ENCODE measurements at regions not wholly inside any gene's neighbourhood (a gene's known extent, or its start where the extent isn't known, plus 50 kb on each side); places are given as distances from the start of the nearest gene placed in this dataset.

DNA sequence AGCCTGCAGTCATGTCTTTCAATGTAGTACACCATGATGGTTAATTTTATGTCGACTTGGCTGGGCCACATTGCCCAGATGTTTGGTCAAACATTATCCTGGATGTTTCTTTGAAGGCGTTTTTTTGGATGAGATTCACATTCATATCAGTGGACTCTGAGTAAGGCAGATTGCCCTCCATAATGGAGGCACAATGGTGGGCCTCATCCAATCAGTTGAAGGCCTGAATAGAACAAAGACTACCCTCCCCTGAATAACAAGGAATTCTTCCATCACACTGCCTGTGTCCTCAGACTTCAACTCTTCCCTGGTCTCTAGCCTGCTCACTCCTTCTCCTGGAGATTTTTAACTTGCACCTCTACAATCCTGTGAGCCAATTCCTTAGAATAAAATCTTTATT is 83.8 kb upstream of the CHL1 start:
- no peaks in the 10 kb centered on the region for H3K27me3 ChIP-seq (ENCODE audit: insufficient read depth, insufficient read length)
- no peak overlapping the region for H3K9ac ChIP-seq (ENCODE audit: insufficient read length, low read depth)

DNA sequence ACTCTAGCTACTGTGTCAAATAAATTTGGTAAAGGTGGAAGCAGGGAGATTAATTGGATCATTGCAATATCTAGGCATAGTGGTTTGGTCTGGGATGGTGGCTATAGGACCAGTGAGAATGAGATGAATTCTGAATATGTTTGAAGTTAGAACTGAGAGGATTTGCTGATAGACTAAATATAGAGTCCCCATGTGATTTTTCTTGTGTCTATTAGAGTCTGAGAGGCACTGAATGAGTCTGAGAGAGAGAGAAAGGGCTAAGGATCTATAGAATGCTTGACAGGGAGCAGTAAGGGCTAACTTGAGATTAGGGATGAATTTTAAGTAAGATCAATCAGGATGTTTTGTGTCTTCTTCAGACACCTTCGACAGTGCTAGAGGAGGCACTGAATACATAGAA is 77.9 kb upstream of the CHL1 start:
- Histone ChIP-seq H3K9me3 (ENCODE audit: insufficient read depth, low read length) (no peaks in the 10 kb centered on the region), H3K27me3 (ENCODE audit: insufficient read depth, insufficient read length) (no peaks in the 10 kb centered on the region), H3K4me3 (ENCODE audit: insufficient read length, low read depth) (no peak overlapping the region), H3K9ac (ENCODE audit: insufficient read length, low read depth) (no peak overlapping the region), H3K4me1 (ENCODE audit: insufficient read depth, insufficient read length) (no peaks in the 10 kb centered on the region), H3K36me3 (ENCODE audit: insufficient read depth, insufficient read length, low read length) (no peaks in the 10 kb centered on the region)
- TF ChIP-seq SUZ12 (IDR thresholded peaks at IDR 0.05; ENCODE audit: extremely low read depth, insufficient read depth, insufficient read length) (no peak), YY1 (IDR thresholded peaks at IDR 0.05; ENCODE audit: insufficient read depth, insufficient read length) (no peak), ZNF274 (IDR thresholded peaks at IDR 0.05; ENCODE audit: low read depth, low read length) (no peak)
- no peak for DNase-seq (ENCODE audit: low read depth, low spot score)

More for the DNA sequence above, 83.8 kb upstream of the CHL1 start:
- Histone ChIP-seq H3K4me1 (ENCODE audit: insufficient read depth, insufficient read length) (no peaks in the 10 kb centered on the region), H3K9me3 (ENCODE audit: insufficient read depth, low read length) (no peaks in the 10 kb centered on the region), H3K36me3 (ENCODE audit: insufficient read depth, insufficient read length, low read length) (no peaks in the 10 kb centered on the region), H3K4me3 (ENCODE audit: insufficient read length, low read depth) (no peak overlapping the region)
- no peak for DNase-seq (ENCODE audit: low read depth, low spot score)
- no peak for TF ChIP-seq YY1 (IDR thresholded peaks at IDR 0.05; ENCODE audit: insufficient read depth, insufficient read length)
- TF ChIP-seq ZNF274 (IDR thresholded peaks at IDR 0.05; ENCODE audit: low read depth, low read length): no peak
- no peak for TF ChIP-seq SUZ12 (IDR thresholded peaks at IDR 0.05; ENCODE audit: extremely low read depth, insufficient read depth, insufficient read length)

DNA sequence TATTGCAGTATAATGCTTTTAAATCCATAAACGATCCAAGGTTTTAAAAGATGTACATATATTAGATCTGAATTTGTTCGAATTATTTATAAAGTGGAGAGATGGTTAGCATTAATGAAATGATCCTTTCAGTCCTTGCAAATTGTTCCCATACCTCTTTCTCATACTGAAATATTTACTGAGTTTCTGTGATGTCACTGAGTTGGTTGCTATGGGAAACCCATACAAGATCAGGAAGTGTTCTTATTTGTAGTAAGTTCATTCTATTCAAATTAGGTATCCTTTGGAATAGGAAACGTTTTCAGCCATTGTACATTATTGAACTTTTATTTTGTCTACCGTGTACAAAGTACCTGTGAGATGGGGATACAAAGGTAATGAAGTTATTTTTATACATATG is 73.2 kb upstream of the CHL1 start:
- H3K27me3 ChIP-seq (ENCODE audit: insufficient read depth, insufficient read length): no peaks in the 10 kb centered on the region
- H3K36me3 ChIP-seq (ENCODE audit: insufficient read depth, insufficient read length, low read length): no peaks in the 10 kb centered on the region
- no peak overlapping the region for H3K4me3 ChIP-seq (ENCODE audit: insufficient read length, low read depth)
- H3K9ac ChIP-seq (ENCODE audit: insufficient read length, low read depth): no peak overlapping the region
- H3K9me3 ChIP-seq (ENCODE audit: insufficient read depth, low read length): no peaks in the 10 kb centered on the region
- no peak for TF ChIP-seq YY1 (IDR thresholded peaks at IDR 0.05; ENCODE audit: insufficient read depth, insufficient read length)
- no peak for TF ChIP-seq SUZ12 (IDR thresholded peaks at IDR 0.05; ENCODE audit: extremely low read depth, insufficient read depth, insufficient read length)
- no peak for TF ChIP-seq ZNF274 (IDR thresholded peaks at IDR 0.05; ENCODE audit: low read depth, low read length)
- no peak for DNase-seq (ENCODE audit: low read depth, low spot score)
- no peaks in the 10 kb centered on the region for H3K4me1 ChIP-seq (ENCODE audit: insufficient read depth, insufficient read length)

DNA sequence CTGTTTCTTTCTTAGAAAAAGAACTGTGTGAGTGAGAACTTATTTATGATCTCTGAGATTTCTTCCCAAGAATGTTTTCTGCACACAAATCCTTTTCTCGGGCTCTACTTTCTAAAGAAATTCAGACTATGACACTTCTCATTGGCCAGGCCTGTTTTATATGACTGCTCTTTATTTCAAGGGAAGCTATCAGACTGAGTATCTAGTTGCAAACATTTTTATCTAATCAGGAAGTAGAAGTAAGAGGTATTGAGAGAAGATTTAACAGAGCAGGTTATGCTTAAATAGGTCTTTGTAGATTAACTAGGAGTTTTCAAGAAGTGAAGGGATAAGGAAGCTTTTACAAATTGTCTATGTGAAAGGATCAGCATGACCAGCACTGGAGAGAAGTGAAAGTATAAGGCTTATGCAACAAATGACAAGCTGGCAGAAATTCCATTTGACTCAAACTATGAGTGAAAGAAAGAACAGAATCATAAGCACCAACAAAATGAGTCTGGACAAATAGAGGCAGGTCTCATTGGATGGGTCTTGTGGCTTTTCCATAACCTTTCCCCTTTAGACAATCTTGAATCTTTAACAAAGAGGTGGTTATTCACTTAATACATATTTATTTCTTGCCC is 71.9 kb upstream of the CHL1 start:
- Histone ChIP-seq H3K27me3 (ENCODE audit: insufficient read depth, insufficient read length) (no peaks in the 10 kb centered on the region), H3K4me3 (ENCODE audit: insufficient read length, low read depth) (no peak overlapping the region), H3K9ac (ENCODE audit: insufficient read length, low read depth) (no peak overlapping the region), H3K9me3 (ENCODE audit: insufficient read depth, low read length) (no peaks in the 10 kb centered on the region), H3K4me1 (ENCODE audit: insufficient read depth, insufficient read length) (no peaks in the 10 kb centered on the region), H3K36me3 (ENCODE audit: insufficient read depth, insufficient read length, low read length) (no peaks in the 10 kb centered on the region)
- no peak for DNase-seq (ENCODE audit: low read depth, low spot score)
- TF ChIP-seq SUZ12 (IDR thresholded peaks at IDR 0.05; ENCODE audit: extremely low read depth, insufficient read depth, insufficient read length) (no peak), ZNF274 (IDR thresholded peaks at IDR 0.05; ENCODE audit: low read depth, low read length) (no peak), YY1 (IDR thresholded peaks at IDR 0.05; ENCODE audit: insufficient read depth, insufficient read length) (no peak)

DNA sequence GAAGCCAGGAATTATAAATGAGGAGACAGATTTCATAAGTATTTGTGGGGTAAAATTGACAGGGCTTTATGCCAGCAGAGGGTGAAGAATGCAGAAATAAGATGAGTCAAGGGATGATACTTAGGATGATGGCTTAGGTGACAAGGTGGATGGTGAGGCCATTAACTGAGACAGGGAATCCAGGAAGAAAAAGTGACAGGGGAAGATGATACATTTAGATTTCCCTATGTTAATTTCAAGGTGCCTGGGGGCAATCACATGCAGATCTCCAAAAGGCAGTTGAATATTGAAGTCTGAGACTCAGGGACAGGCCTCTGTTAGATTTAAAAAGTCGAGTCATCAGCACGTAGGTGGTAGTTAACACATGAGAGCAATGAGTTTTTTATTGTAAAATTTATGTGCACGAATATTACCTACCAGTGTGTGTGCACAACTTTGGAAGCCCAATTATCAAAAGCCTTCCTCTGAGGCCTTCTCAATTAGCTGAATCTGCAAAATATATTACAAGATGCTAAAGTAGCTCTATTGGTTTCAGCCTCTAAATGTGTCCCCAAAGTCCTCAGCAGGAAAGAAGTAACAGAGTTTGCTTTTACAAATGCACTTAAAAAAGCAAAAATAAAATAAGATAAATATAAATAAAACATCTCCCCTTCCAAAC is 67.9 kb upstream of the CHL1 start:
- TF ChIP-seq SUZ12 (IDR thresholded peaks at IDR 0.05; ENCODE audit: extremely low read depth, insufficient read depth, insufficient read length) (no peak), ZNF274 (IDR thresholded peaks at IDR 0.05; ENCODE audit: low read depth, low read length) (no peak), YY1 (IDR thresholded peaks at IDR 0.05; ENCODE audit: insufficient read depth, insufficient read length) (no peak)
- no peak for DNase-seq (ENCODE audit: low read depth, low spot score)
- no peaks in the 10 kb centered on the region for H3K36me3 ChIP-seq (ENCODE audit: insufficient read depth, insufficient read length, low read length)
- H3K27me3 ChIP-seq (ENCODE audit: insufficient read depth, insufficient read length): no peaks in the 10 kb centered on the region
- no peaks in the 10 kb centered on the region for H3K9me3 ChIP-seq (ENCODE audit: insufficient read depth, low read length)
- no peaks in the 10 kb centered on the region for H3K4me1 ChIP-seq (ENCODE audit: insufficient read depth, insufficient read length)
- no peak overlapping the region for H3K9ac ChIP-seq (ENCODE audit: insufficient read length, low read depth)
- H3K4me3 ChIP-seq (ENCODE audit: insufficient read length, low read depth): no peak overlapping the region

DNA sequence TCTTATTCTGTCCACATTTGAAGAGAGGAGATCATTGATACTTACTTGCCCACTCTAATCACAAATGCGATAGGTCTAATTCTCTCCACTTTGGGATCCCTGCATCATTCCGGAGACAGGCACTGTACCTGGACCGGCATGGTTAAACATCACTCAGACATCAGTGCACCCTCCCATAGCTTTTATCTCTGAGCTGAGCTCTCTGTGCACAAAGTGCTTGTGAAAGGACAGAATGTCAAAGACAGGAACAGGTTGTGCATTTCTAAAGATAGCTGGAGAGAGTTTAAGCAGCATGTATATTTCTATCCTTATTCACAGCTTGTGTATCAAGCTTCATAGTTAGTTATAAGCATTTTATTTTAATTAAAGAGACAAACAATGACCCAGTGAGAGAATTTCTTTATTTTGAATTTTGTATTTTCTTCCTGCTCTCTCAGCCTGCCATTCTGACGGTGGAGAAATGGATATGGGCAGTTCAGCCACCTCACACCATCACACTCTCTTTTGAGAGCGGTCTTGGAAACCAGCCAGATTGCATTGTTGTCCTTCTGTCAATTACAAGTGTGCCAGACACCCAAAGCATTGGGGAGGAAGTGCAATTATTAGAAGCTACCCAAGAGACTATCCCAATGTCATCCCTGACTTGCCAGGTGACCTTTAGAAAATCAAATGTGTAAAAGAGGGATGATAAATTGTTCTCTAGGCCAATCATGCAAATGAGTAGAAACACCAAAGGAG is 65.2 kb upstream of the CHL1 start:
- TF ChIP-seq ZNF274 (IDR thresholded peaks at IDR 0.05; ENCODE audit: low read depth, low read length): no peak
- no peak for TF ChIP-seq SUZ12 (IDR thresholded peaks at IDR 0.05; ENCODE audit: extremely low read depth, insufficient read depth, insufficient read length)
- no peak for TF ChIP-seq YY1 (IDR thresholded peaks at IDR 0.05; ENCODE audit: insufficient read depth, insufficient read length)
- no peak for DNase-seq (ENCODE audit: low read depth, low spot score)
- Histone ChIP-seq H3K9ac (ENCODE audit: insufficient read length, low read depth) (no peak overlapping the region), H3K27me3 (ENCODE audit: insufficient read depth, insufficient read length) (no peaks in the 10 kb centered on the region), H3K36me3 (ENCODE audit: insufficient read depth, insufficient read length, low read length) (no peaks in the 10 kb centered on the region), H3K4me1 (ENCODE audit: insufficient read depth, insufficient read length) (no peaks in the 10 kb centered on the region), H3K9me3 (ENCODE audit: insufficient read depth, low read length) (no peaks in the 10 kb centered on the region), H3K4me3 (ENCODE audit: insufficient read length, low read depth) (no peak overlapping the region)

DNA sequence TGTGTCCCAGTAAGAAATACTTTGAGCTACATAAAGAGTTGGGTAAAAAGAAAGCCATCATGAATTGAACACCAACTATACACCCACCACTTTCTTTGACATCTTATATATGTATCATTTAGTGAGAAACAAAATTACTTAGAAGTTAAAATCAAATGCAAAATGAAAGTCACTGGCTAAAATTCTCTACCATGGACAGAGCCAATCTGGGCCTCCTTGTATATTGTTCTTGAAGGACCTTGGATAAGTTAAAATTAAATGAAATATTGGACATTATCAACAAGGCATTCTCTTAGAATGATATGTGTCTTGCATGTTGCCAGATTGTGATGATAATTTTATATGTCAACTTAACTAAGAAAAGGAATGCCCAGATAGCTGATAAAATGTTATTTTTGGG is 64.2 kb upstream of the CHL1 start:
- Histone ChIP-seq H3K36me3 (ENCODE audit: insufficient read depth, insufficient read length, low read length) (no peaks in the 10 kb centered on the region), H3K27me3 (ENCODE audit: insufficient read depth, insufficient read length) (no peaks in the 10 kb centered on the region), H3K9me3 (ENCODE audit: insufficient read depth, low read length) (no peaks in the 10 kb centered on the region), H3K4me1 (ENCODE audit: insufficient read depth, insufficient read length) (no peaks in the 10 kb centered on the region), H3K9ac (ENCODE audit: insufficient read length, low read depth) (no peak overlapping the region), H3K4me3 (ENCODE audit: insufficient read length, low read depth) (no peak overlapping the region)
- TF ChIP-seq SUZ12 (IDR thresholded peaks at IDR 0.05; ENCODE audit: extremely low read depth, insufficient read depth, insufficient read length) (no peak), ZNF274 (IDR thresholded peaks at IDR 0.05; ENCODE audit: low read depth, low read length) (no peak), YY1 (IDR thresholded peaks at IDR 0.05; ENCODE audit: insufficient read depth, insufficient read length) (no peak)
- no peak for DNase-seq (ENCODE audit: low read depth, low spot score)

Data from NT2/D1 (cell line).